ENCODE measurements at regions not wholly inside any gene's neighbourhood (a gene's known extent, or its start where the extent isn't known, plus 50 kb on each side); places are given as distances from the start of the nearest gene placed in this dataset.

GRCh38 chr7:84693483-84693882 lies 493.4 kb downstream of the SEMA3D start:
- Histone ChIP-seq H3K4me3 (ENCODE audit: insufficient read depth, low read depth, low read length) (no peak overlapping the region), H3K9me3 (ENCODE audit: control insufficient read depth, low read length) (no peaks in the 10 kb centered on the region), H3K27me3 (ENCODE audit: control insufficient read depth, insufficient read depth, low read length, poor library complexity, severe bottlenecking) (no peaks in the 10 kb centered on the region), H3K36me3 (ENCODE audit: control insufficient read depth, insufficient read depth, low read length) (no peaks in the 10 kb centered on the region), H3K4me1 (ENCODE audit: control insufficient read depth, insufficient read depth, low read length) (no peaks in the 10 kb centered on the region), H3K27ac (ENCODE audit: insufficient read depth, low read depth, low read length, poor library complexity, severe bottlenecking) (no peak overlapping the region)
- no CpG with 5 or more reads among the region's 1 CpG for WGBS, 2 experiments

- H3K27me3 ChIP-seq (ENCODE audit: control insufficient read depth, insufficient read depth, low read length, poor library complexity, severe bottlenecking) = no peaks in the 10 kb centered on the region
- no peak overlapping the region for H3K27ac ChIP-seq (ENCODE audit: insufficient read depth, low read depth, low read length, poor library complexity, severe bottlenecking)
- H3K4me1 ChIP-seq (ENCODE audit: control insufficient read depth, insufficient read depth, low read length) = no peaks in the 10 kb centered on the region
- no peaks in the 10 kb centered on the region for H3K9me3 ChIP-seq (ENCODE audit: control insufficient read depth, low read length)
- no peaks in the 10 kb centered on the region for H3K36me3 ChIP-seq (ENCODE audit: control insufficient read depth, insufficient read depth, low read length)
- H3K4me3 ChIP-seq (ENCODE audit: insufficient read depth, low read depth, low read length) = no peak overlapping the region
These were observed 494.1 kb upstream of the SEMA3A start for GRCh38 chr7:84688671-84689070.

GRCh38 chr7:84686373-84686772 lies 491.8 kb upstream of the SEMA3A start:
- Histone ChIP-seq H3K27me3 (ENCODE audit: control insufficient read depth, insufficient read depth, low read length, poor library complexity, severe bottlenecking) (no peaks in the 10 kb centered on the region), H3K27ac (ENCODE audit: insufficient read depth, low read depth, low read length, poor library complexity, severe bottlenecking) (no peak overlapping the region), H3K9me3 (ENCODE audit: control insufficient read depth, low read length) (no peaks in the 10 kb centered on the region), H3K36me3 (ENCODE audit: control insufficient read depth, insufficient read depth, low read length) (no peaks in the 10 kb centered on the region), H3K4me3 (ENCODE audit: insufficient read depth, low read depth, low read length) (no peak overlapping the region), H3K4me1 (ENCODE audit: control insufficient read depth, insufficient read depth, low read length) (no peaks in the 10 kb centered on the region)
- 95 to 100% methylated on average over 1 of the region's 1 CpG for WGBS, 2 experiments

- Histone ChIP-seq H3K27me3 (ENCODE audit: control insufficient read depth, insufficient read depth, low read length, poor library complexity, severe bottlenecking) (no peaks in the 10 kb centered on the region), H3K36me3 (ENCODE audit: control insufficient read depth, insufficient read depth, low read length) (no peaks in the 10 kb centered on the region), H3K4me1 (ENCODE audit: control insufficient read depth, insufficient read depth, low read length) (no peaks in the 10 kb centered on the region), H3K4me3 (ENCODE audit: insufficient read depth, low read depth, low read length) (no peak overlapping the region), H3K27ac (ENCODE audit: insufficient read depth, low read depth, low read length, poor library complexity, severe bottlenecking) (no peak overlapping the region), H3K9me3 (ENCODE audit: control insufficient read depth, low read length) (no peaks in the 10 kb centered on the region)
- 100% methylated on average over 1 of the region's 1 CpG for WGBS, 2 experiments
These were observed 490.4 kb upstream of the SEMA3A start for GRCh38 chr7:84684836-84685480.

- Histone ChIP-seq H3K27ac (ENCODE audit: insufficient read depth, low read depth, low read length, poor library complexity, severe bottlenecking) (no peak overlapping the region), H3K27me3 (ENCODE audit: control insufficient read depth, insufficient read depth, low read length, poor library complexity, severe bottlenecking) (no peaks in the 10 kb centered on the region), H3K36me3 (ENCODE audit: control insufficient read depth, insufficient read depth, low read length) (no peaks in the 10 kb centered on the region), H3K4me1 (ENCODE audit: control insufficient read depth, insufficient read depth, low read length) (no peaks in the 10 kb centered on the region), H3K4me3 (ENCODE audit: insufficient read depth, low read depth, low read length) (no peak overlapping the region), H3K9me3 (ENCODE audit: control insufficient read depth, low read length) (no peaks in the 10 kb centered on the region)
- WGBS, 2 experiments = 94 to 97% methylated on average over 2 of the region's 2 CpGs
These were observed 488.0 kb upstream of the SEMA3A start for GRCh38 chr7:84682543-84682942.

- no peak overlapping the region for H3K4me3 ChIP-seq (ENCODE audit: insufficient read depth, low read depth, low read length)
- no peak overlapping the region for H3K27ac ChIP-seq (ENCODE audit: insufficient read depth, low read depth, low read length, poor library complexity, severe bottlenecking)
- no peaks in the 10 kb centered on the region for H3K36me3 ChIP-seq (ENCODE audit: control insufficient read depth, insufficient read depth, low read length)
- H3K4me1 ChIP-seq (ENCODE audit: control insufficient read depth, insufficient read depth, low read length) = no peaks in the 10 kb centered on the region
- H3K9me3 ChIP-seq (ENCODE audit: control insufficient read depth, low read length) = no peaks in the 10 kb centered on the region
- H3K27me3 ChIP-seq (ENCODE audit: control insufficient read depth, insufficient read depth, low read length, poor library complexity, severe bottlenecking) = no peaks in the 10 kb centered on the region
- WGBS, 2 experiments = 95 to 97% methylated on average over 2 of the region's 2 CpGs
These were observed 484.3 kb upstream of the SEMA3A start for GRCh38 chr7:84678841-84679240.

GRCh38 chr7:84677117-84677732 lies 482.6 kb upstream of the SEMA3A start:
- Histone ChIP-seq H3K27me3 (ENCODE audit: control insufficient read depth, insufficient read depth, low read length, poor library complexity, severe bottlenecking) (no peaks in the 10 kb centered on the region), H3K27ac (ENCODE audit: insufficient read depth, low read depth, low read length, poor library complexity, severe bottlenecking) (no peak overlapping the region), H3K36me3 (ENCODE audit: control insufficient read depth, insufficient read depth, low read length) (no peaks in the 10 kb centered on the region), H3K4me3 (ENCODE audit: insufficient read depth, low read depth, low read length) (no peak overlapping the region), H3K4me1 (ENCODE audit: control insufficient read depth, insufficient read depth, low read length) (no peaks in the 10 kb centered on the region), H3K9me3 (ENCODE audit: control insufficient read depth, low read length) (no peaks in the 10 kb centered on the region)
- 100% methylated on average over 1 of the region's 1 CpG for WGBS, 2 experiments

- H3K27me3 ChIP-seq (ENCODE audit: control insufficient read depth, insufficient read depth, low read length, poor library complexity, severe bottlenecking) = no peaks in the 10 kb centered on the region
- no peaks in the 10 kb centered on the region for H3K9me3 ChIP-seq (ENCODE audit: control insufficient read depth, low read length)
- 95 to 96% methylated on average over 4 of the region's 4 CpGs for WGBS, 2 experiments
- H3K36me3 ChIP-seq (ENCODE audit: control insufficient read depth, insufficient read depth, low read length) = no peaks in the 10 kb centered on the region
- no peak overlapping the region for H3K27ac ChIP-seq (ENCODE audit: insufficient read depth, low read depth, low read length, poor library complexity, severe bottlenecking)
- no peak overlapping the region for H3K4me3 ChIP-seq (ENCODE audit: insufficient read depth, low read depth, low read length)
- H3K4me1 ChIP-seq (ENCODE audit: control insufficient read depth, insufficient read depth, low read length) = no peaks in the 10 kb centered on the region
These were observed 481.0 kb upstream of the SEMA3A start for GRCh38 chr7:84675633-84676034.

GRCh38 chr7:84674236-84674913 lies 479.8 kb upstream of the SEMA3A start:
- H3K4me3 ChIP-seq (ENCODE audit: insufficient read depth, low read depth, low read length) = no peak overlapping the region

GRCh38 chr7:84669177-84669732 lies 474.7 kb upstream of the SEMA3A start:
- Histone ChIP-seq H3K4me3 (ENCODE audit: insufficient read depth, low read depth, low read length) (no peak overlapping the region), H3K4me1 (ENCODE audit: control insufficient read depth, insufficient read depth, low read length) (no peaks in the 10 kb centered on the region), H3K27ac (ENCODE audit: insufficient read depth, low read depth, low read length, poor library complexity, severe bottlenecking) (no peak overlapping the region), H3K27me3 (ENCODE audit: control insufficient read depth, insufficient read depth, low read length, poor library complexity, severe bottlenecking) (no peaks in the 10 kb centered on the region), H3K36me3 (ENCODE audit: control insufficient read depth, insufficient read depth, low read length) (no peaks in the 10 kb centered on the region), H3K9me3 (ENCODE audit: control insufficient read depth, low read length) (no peaks in the 10 kb centered on the region)
- 92 to 97% methylated on average over 3 of the region's 3 CpGs for WGBS, 2 experiments

More at GRCh38 chr7:84674236-84674913, 479.8 kb upstream of the SEMA3A start:
- no peak overlapping the region for H3K27ac ChIP-seq (ENCODE audit: insufficient read depth, low read depth, low read length, poor library complexity, severe bottlenecking)
- no peaks in the 10 kb centered on the region for H3K4me1 ChIP-seq (ENCODE audit: control insufficient read depth, insufficient read depth, low read length)
- no peaks in the 10 kb centered on the region for H3K9me3 ChIP-seq (ENCODE audit: control insufficient read depth, low read length)
- H3K36me3 ChIP-seq (ENCODE audit: control insufficient read depth, insufficient read depth, low read length) = no peaks in the 10 kb centered on the region
- 87 to 89% methylated on average over 2 of the region's 2 CpGs for WGBS, 2 experiments
- no peaks in the 10 kb centered on the region for H3K27me3 ChIP-seq (ENCODE audit: control insufficient read depth, insufficient read depth, low read length, poor library complexity, severe bottlenecking)
